Hematopoietic multipotent progenitor cell treated with erythropoietin and hydrocortisone succinate and interleukin-3 and kit ligand, for 6 days (in vitro differentiated cells): ENCODE measurements at regions not wholly inside any gene's neighbourhood (a gene's known extent, or its start where the extent isn't known, plus 50 kb on each side); places are given as distances from the start of the nearest gene placed in this dataset.

Experiments
- DNase-seq: peaks from one replicate; pipeline ENCODE4 v3.0.0-alpha.2; 2015

- no peak for DNase-seq
Observed at GRCh38 chr5:77157732-77158532, 52.5 kb upstream of the PDE8B start.

GRCh38 chr5:77156379-77156778, 54.1 kb upstream of the PDE8B start:
- DNase-seq: no peak

DNA sequence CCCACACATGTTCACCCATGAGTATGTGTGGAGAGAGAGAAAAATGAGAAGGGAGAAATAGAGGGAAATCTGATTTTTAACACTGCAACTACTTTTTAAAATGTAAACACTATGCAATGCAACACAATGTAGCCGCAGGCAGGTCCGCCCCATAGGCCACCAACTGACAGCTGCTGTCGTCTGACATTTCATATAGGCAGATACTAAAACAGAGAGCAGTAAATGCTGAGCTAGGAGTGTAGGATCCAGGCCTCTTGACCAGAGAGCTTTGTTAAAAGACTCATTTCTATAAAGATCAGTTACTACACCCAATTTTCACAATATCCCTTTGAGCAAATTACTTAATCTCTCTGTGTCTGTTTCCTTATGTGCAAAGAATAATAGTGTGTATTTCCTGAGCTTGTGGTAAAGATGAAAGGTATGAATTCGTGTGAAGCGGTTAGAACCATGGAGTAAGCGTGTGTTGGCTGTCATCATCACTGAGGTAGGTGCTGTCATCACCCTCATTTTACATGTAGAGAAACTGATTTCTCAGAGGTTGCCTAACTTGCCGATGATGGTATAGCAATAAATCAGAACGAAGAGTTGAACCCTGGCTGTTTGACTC, 55.2 kb upstream of the PDE8B start:
- peak; percentile 10 for DNase-seq

GRCh38 chr5:77152441-77152840, 58.0 kb upstream of the PDE8B start:
- DNase-seq: no peak

- DNase-seq: peak; percentile 59
Observed at GRCh38 chr5:77151501-77151900, 59.0 kb upstream of the PDE8B start.

- peak; percentile 20 for DNase-seq
Observed at GRCh38 chr5:77146896-77147295, 59.8 kb upstream of the ZBED3 start.

DNA sequence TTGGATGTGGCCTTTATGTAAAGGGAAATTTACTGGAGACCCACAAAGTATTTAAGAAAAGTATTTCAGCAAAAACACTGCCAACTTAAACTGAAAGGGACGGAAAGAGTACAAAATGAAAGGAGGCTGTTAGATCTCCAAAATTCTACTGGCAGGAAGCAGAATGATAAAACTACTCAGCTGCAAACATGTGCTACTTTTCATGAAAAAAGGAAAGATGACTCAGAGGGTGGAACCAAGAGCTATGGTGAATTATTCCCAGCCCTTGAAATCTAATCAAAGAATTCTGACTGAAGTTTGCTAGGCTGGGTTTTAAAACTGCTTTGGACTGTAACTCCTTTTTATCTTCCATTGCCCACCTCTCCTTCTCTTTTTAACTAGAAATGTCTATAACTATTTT, 58.6 kb upstream of the ZBED3 start:
- DNase-seq: peak; percentile 8

DNA sequence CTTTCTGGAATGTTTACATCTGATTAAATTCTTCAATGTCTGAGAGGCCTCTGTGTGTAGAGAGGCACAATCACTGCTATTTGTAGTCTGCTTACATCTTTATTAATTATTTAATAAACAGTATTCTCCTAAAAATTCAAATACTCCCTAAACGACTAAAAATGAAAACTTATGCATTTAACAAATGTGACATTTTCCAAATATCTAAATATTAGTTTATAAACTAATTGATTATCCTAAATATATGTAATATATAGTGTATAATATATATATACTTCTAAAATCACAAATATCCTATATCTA, 57.7 kb upstream of the ZBED3 start:
- no peak for DNase-seq

DNA sequence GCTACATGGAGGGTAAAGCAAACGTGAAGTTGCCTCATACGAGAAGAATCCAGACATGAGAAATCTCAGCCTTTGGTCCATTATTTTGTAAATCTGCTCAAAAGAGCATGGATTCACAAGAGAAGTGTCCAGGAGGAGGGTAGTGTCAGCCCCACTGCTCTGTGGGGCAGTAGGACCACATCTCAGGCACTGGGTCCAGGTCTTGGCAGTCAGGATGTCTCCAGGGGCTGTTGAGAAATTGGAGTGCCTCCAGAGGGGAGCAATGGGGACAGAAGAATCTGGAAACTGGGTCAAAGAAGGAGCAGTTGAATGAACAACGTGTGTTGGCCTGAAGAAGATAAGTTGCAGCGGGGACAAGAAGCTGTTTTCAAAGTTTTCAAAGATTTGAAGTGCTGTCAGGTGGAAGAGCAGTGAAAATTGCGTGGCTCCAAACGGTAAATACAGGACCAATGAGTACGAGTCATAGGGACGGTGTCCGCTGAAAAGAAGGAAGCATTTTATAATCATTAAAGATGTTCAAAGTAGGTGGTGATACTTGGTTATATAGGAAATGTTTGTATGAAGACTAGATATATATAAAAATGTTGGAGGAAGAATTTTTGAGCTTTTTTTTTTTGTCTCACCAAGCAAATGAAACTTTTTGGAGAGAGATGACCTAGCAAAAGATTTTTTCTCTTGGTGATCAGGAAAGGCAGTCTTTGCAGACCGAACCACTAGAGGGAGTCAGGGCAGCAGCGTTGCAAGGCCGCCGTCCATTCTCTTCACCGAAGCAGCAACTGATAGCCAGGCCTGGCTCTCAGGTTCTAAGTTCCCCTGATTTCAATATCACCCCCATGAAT, 57.1 kb upstream of the ZBED3 start:
- peak; percentile 89 for DNase-seq

GRCh38 chr5:77140350-77140749, 53.3 kb upstream of the ZBED3 start:
- DNase-seq: no peak

- peak; percentile 78 for DNase-seq
Observed at GRCh38 chr5:77139001-77139400, 51.9 kb upstream of the ZBED3 start.
